Activated CD4-positive, alpha-beta T cell treated with anti-CD3 and anti-CD28 coated beads, Interleukin-2, amount 10 ng/mL, durations not matched to agents 7 days and 5 days (primary cell): ENCODE measurements at regions not wholly inside any gene's neighbourhood (a gene's known extent, or its start where the extent isn't known, plus 50 kb on each side); places are given as distances from the start of the nearest gene placed in this dataset.
"Not testable (repeated sequence)": the region's sequence is repeated elsewhere in the genome, so short reads cannot be mapped to it uniquely, and the experiment has no call there.

Source experiments
- CTCF ChIA-PET: fragments of 350-600 bp; sonication (Branson Sonifier 250); formaldehyde crosslinking; loops from one replicate; lab custom pipeline; 2021; ENCODE audit warnings: antibody characterized with exemption; lab: Charles Lee
- POLR2A ChIA-PET: fragments of 350-600 bp; sonication (Branson Sonifier 250); formaldehyde crosslinking; loops from one replicate; lab custom pipeline; 2021; ENCODE audit warnings: antibody characterized with exemption; lab: Charles Lee
- DNase-seq: peaks from one replicate; pipeline ENCODE4 v3.0.0-alpha.2; 2020
- H3K27ac Mint-ChIP-seq: one replicate; pipeline ENCODE4 v1.8.0; 2021; ENCODE audit warnings: mild to moderate bottlenecking, moderate library complexity, mixed read lengths
- H3K27me3 Mint-ChIP-seq: one replicate; pipeline ENCODE4 v1.8.0; 2021; ENCODE audit warnings: mixed read lengths
- H3K36me3 Mint-ChIP-seq: one replicate; pipeline ENCODE4 v1.8.0; 2021; ENCODE audit warnings: low read depth, mixed read lengths
- H3K4me1 Mint-ChIP-seq: one replicate; pipeline ENCODE4 v1.8.0; 2021; ENCODE audit warnings: mixed read lengths
- H3K4me3 Mint-ChIP-seq: one replicate; pipeline ENCODE4 v1.8.0; 2021; ENCODE audit warnings: mild to moderate bottlenecking, moderate library complexity, mixed read lengths
- H3K9me3 Mint-ChIP-seq: one replicate; pipeline ENCODE4 v1.8.0; 2021; ENCODE audit warnings: mixed read lengths

GRCh38 chr6:121608270-121608669, 172.8 kb downstream of the GJA1 start:
- no peak overlapping the region for H3K27ac Mint-ChIP-seq
- DNase-seq = no peak
- H3K4me3 Mint-ChIP-seq = no peak overlapping the region
- no peaks in the 10 kb centered on the region for H3K4me1 Mint-ChIP-seq
- H3K9me3 Mint-ChIP-seq = no peaks in the 10 kb centered on the region
- H3K36me3 Mint-ChIP-seq = no peaks in the 10 kb centered on the region
- ChIA-PET POLR2A (no interaction called here), CTCF (no interaction called here)
- no peaks in the 10 kb centered on the region for H3K27me3 Mint-ChIP-seq

DNA sequence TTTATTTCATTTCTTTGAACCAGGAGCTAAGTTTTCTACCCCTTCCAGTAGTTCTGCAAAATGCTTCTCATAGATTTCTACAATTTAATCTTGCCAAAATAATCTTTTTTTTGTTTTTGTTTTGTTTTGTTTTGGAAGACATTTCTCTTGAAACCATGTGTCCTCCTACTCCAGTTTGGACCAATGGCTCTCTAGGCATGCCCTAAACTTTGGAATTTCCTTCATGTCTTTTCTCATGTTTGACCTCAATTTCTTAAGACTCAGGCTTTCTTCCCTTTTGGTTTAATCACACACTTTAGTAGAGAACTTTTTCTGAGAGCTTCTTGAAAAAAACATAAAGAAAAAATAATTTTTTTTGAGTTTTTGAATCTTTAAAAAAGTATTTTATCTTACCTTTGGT, 173.8 kb downstream of the GJA1 start:
- no peak overlapping the region for H3K4me3 Mint-ChIP-seq
- H3K4me1 Mint-ChIP-seq = no peaks in the 10 kb centered on the region
- H3K27ac Mint-ChIP-seq = no peak overlapping the region

DNA sequence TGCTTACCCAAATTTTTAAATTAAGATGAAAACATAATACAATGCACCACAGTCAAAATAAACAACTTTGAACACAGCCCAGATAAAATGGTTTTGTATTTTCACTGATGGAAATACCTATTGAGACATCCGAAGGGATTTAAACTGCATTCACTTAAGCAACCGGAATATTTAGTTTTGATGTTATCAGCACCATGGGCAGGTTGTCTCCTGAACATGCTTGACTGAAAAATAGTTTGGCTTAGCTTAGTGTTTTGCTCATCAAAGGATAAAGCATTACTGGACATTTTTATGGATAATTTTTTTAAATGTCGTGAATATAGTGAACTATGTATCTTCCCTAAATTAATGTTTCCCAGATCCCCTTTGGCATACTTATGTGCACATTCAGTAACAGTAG, 177.5 kb downstream of the GJA1 start:
- Mint-ChIP-seq H3K4me1 (no peaks in the 10 kb centered on the region), H3K9me3 (no peaks in the 10 kb centered on the region), H3K4me3 (no peak overlapping the region), H3K27ac (no peak overlapping the region), H3K27me3 (no peaks in the 10 kb centered on the region), H3K36me3 (no peaks in the 10 kb centered on the region)
- ChIA-PET CTCF (no interaction called here), POLR2A (no interaction called here)
- DNase-seq = no peak

More for the DNA sequence above, 173.8 kb downstream of the GJA1 start:
- Mint-ChIP-seq H3K9me3 (no peaks in the 10 kb centered on the region), H3K36me3 (no peaks in the 10 kb centered on the region), H3K27me3 (no peaks in the 10 kb centered on the region)
- POLR2A ChIA-PET = no interaction called here
- CTCF ChIA-PET = no interaction called here
- DNase-seq = no peak

- ChIA-PET POLR2A (no interaction called here), CTCF (no interaction called here)
- no peaks in the 10 kb centered on the region for H3K36me3 Mint-ChIP-seq
- H3K4me1 Mint-ChIP-seq = no peaks in the 10 kb centered on the region
- H3K27ac Mint-ChIP-seq = no peak overlapping the region
- H3K27me3 Mint-ChIP-seq = no peaks in the 10 kb centered on the region
- DNase-seq = no peak
- no peak overlapping the region for H3K4me3 Mint-ChIP-seq
- H3K9me3 Mint-ChIP-seq = no peaks in the 10 kb centered on the region
Measured at GRCh38 chr6:121614115-121614514, 178.7 kb downstream of the GJA1 start.

DNA sequence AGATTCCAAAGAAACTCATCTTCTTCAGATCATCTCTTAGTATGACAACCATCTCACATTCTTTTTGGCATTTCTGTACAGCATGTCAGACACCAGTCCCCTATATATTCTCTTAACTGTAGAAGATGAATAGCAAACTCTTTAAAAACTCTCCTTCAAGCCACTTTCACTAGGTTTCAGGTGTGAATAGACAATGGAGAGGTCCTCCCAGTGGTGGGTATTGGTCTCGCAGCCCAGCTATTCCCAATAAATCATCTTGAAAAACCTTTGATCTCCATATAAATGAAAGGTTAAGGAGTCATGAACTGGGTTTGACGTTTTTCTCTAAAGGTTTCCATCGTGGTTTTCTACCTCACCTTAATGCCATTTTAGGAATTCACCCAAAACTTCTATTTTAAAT, 180.0 kb downstream of the GJA1 start:
- ChIA-PET CTCF (no interaction called here), POLR2A (no interaction called here)
- DNase-seq = no peak
- no peaks in the 10 kb centered on the region for H3K36me3 Mint-ChIP-seq
- no peaks in the 10 kb centered on the region for H3K27me3 Mint-ChIP-seq
- H3K27ac Mint-ChIP-seq = no peak overlapping the region
- H3K9me3 Mint-ChIP-seq = no peaks in the 10 kb centered on the region
- H3K4me3 Mint-ChIP-seq = no peak overlapping the region
- no peaks in the 10 kb centered on the region for H3K4me1 Mint-ChIP-seq

DNA sequence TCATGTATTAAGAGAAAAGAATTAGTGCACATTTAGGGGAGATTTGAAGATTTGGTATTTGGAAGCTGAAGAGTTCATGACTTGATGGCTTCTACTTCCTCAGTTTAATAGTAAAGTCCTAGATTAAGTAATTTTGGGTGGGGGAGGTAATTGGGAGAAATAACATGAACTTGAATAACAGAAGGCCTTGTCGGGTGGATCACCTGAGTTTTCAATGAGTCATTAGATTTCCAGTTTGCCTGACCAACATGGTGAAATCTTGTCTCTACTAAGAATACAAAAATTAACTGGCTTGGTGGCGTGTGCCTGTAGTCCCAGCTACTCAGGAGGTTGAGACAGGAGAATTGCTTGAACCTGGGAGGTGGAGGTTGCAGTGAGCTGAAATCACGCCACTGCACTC, 181.0 kb downstream of the GJA1 start:
- no peaks in the 10 kb centered on the region for H3K4me1 Mint-ChIP-seq
- no peaks in the 10 kb centered on the region for H3K27me3 Mint-ChIP-seq
- no peak overlapping the region for H3K27ac Mint-ChIP-seq
- POLR2A ChIA-PET = no interaction called here
- no peaks in the 10 kb centered on the region for H3K9me3 Mint-ChIP-seq
- CTCF ChIA-PET = no interaction called here
- no peak for DNase-seq
- no peak overlapping the region for H3K4me3 Mint-ChIP-seq
- no peaks in the 10 kb centered on the region for H3K36me3 Mint-ChIP-seq

DNA sequence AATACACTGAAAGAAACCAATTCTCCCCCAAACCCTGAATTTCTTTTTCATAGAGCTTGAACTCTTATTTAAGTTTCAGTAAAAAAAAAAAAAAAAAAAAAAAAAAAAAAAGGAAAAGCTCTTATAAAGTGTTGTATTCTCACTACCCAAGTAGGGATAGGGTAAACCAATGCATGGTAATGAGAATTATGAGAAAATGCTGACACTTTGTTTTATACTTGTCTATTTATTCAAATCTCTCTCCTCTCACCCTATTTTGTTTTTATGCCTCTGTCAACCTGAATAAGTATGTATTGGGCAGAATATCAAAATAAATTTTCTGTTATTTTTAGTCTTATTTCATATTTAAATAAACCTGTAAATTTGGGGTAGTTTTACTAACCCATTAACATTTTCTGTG, 181.9 kb downstream of the GJA1 start:
- no peaks in the 10 kb centered on the region for H3K27me3 Mint-ChIP-seq
- H3K36me3 Mint-ChIP-seq = no peaks in the 10 kb centered on the region
- POLR2A ChIA-PET = no interaction called here
- no peaks in the 10 kb centered on the region for H3K4me1 Mint-ChIP-seq
- DNase-seq = no peak
- CTCF ChIA-PET = no interaction called here
- no peaks in the 10 kb centered on the region for H3K9me3 Mint-ChIP-seq
- H3K27ac Mint-ChIP-seq = no peak overlapping the region
- H3K4me3 Mint-ChIP-seq = no peak overlapping the region

- H3K36me3 Mint-ChIP-seq = no peaks in the 10 kb centered on the region
- ChIA-PET POLR2A (no interaction called here), CTCF (no interaction called here)
- no peaks in the 10 kb centered on the region for H3K9me3 Mint-ChIP-seq
- no peak for DNase-seq
- no peak overlapping the region for H3K4me3 Mint-ChIP-seq
- H3K27me3 Mint-ChIP-seq = no peaks in the 10 kb centered on the region
- no peaks in the 10 kb centered on the region for H3K4me1 Mint-ChIP-seq
- H3K27ac Mint-ChIP-seq = no peak overlapping the region
Measured at GRCh38 chr6:121619013-121619412, 183.6 kb downstream of the GJA1 start.

GRCh38 chr6:121619987-121620740, 184.7 kb downstream of the GJA1 start:
- H3K4me3 Mint-ChIP-seq = no peak overlapping the region
- no peak for DNase-seq
- H3K36me3 Mint-ChIP-seq = no peaks in the 10 kb centered on the region
- ChIA-PET POLR2A (interaction anchor here (0.5 kb wide), 1 partner anchor 469 kb away, joined by 3 read pairs; no protein-coding TSS in a partner anchor), CTCF (no interaction called here)
- no peaks in the 10 kb centered on the region for H3K4me1 Mint-ChIP-seq
- no peaks in the 10 kb centered on the region for H3K9me3 Mint-ChIP-seq
- no peak overlapping the region for H3K27ac Mint-ChIP-seq
- no peaks in the 10 kb centered on the region for H3K27me3 Mint-ChIP-seq

DNA sequence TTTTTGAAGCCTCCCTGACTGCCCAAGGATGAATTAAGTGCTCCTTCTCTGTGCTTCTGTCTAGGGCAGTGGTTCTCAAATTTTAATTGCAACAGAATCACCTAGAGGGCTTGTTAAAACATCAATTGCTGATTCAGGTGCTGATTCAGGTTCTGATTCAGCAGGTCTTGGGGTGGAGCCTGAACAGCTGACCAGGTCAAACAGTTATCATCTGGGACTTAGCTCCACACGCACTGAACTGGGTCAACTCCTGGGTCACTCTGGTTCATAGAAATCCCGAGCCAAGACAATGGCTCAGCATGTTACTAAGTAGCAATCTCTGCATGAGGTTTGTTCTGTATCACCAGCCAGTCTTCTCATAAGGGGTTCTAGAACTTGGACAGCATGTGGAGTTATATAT, 192.3 kb downstream of the GJA1 start:
- H3K4me3 Mint-ChIP-seq = no peak overlapping the region
- no peaks in the 10 kb centered on the region for H3K4me1 Mint-ChIP-seq
- POLR2A ChIA-PET = no interaction called here
- CTCF ChIA-PET = no interaction called here
- no peak overlapping the region for H3K27ac Mint-ChIP-seq
- H3K27me3 Mint-ChIP-seq = no peaks in the 10 kb centered on the region
- peaks cover 11% of the 10 kb centered on the region for H3K9me3 Mint-ChIP-seq
- no peak for DNase-seq
- H3K36me3 Mint-ChIP-seq = no peaks in the 10 kb centered on the region

GRCh38 chr6:121630716-121631115, 195.3 kb downstream of the GJA1 start:
- CTCF ChIA-PET = no interaction called here
- H3K9me3 Mint-ChIP-seq = peaks cover 21% of the 10 kb centered on the region
- no peak overlapping the region for H3K27ac Mint-ChIP-seq
- POLR2A ChIA-PET = no interaction called here
- no peaks in the 10 kb centered on the region for H3K36me3 Mint-ChIP-seq
- H3K4me1 Mint-ChIP-seq = no peaks in the 10 kb centered on the region
- H3K4me3 Mint-ChIP-seq = no peak overlapping the region
- DNase-seq = no peak
- H3K27me3 Mint-ChIP-seq = no peaks in the 10 kb centered on the region

DNA sequence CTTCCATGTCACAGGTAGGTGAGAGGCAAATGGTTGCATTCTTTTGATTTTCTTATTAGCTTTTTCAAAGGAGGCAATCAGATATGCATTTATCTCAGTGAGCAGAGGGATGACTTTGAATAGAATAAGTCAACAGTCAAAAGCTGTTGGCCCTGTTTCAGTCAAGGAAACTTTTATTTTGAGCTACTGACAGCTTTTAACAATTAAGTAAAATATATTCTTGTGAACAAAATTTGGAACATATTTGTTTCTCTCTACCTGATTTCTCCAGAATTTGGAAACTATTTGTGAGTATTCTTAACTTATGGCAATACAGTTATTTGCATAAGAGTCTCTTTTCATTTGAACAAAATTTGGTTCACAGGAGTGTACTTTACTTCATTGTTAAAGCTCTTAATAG, 196.3 kb downstream of the GJA1 start:
- POLR2A ChIA-PET, CTCF ChIA-PET: not testable (repeated sequence)

GRCh38 chr6:121633309-121633708, 197.9 kb downstream of the GJA1 start:
- Mint-ChIP-seq H3K27ac (no peak overlapping the region), H3K27me3 (no peaks in the 10 kb centered on the region), H3K4me3 (no peak overlapping the region), H3K9me3 (peaks cover 27% of the 10 kb centered on the region), H3K4me1 (no peaks in the 10 kb centered on the region), H3K36me3 (no peaks in the 10 kb centered on the region)
- ChIA-PET POLR2A (no interaction called here), CTCF (no interaction called here)
- DNase-seq = no peak

More for the DNA sequence above, 196.3 kb downstream of the GJA1 start:
- peaks cover 25% of the 10 kb centered on the region for H3K9me3 Mint-ChIP-seq
- not testable (repeated sequence) for H3K27ac Mint-ChIP-seq, H3K27me3 Mint-ChIP-seq, H3K36me3 Mint-ChIP-seq, DNase-seq, H3K4me3 Mint-ChIP-seq, H3K4me1 Mint-ChIP-seq

GRCh38 chr6:121634586-121634985, 199.1 kb downstream of the GJA1 start:
- H3K4me1 Mint-ChIP-seq, H3K27ac Mint-ChIP-seq, POLR2A ChIA-PET, H3K36me3 Mint-ChIP-seq, H3K27me3 Mint-ChIP-seq, H3K4me3 Mint-ChIP-seq, CTCF ChIA-PET, DNase-seq: not testable (repeated sequence)
- peaks cover 27% of the 10 kb centered on the region for H3K9me3 Mint-ChIP-seq
